GM19324 (cell line): ENCODE measurements at regions not wholly inside any gene's neighbourhood (a gene's known extent, or its start where the extent isn't known, plus 50 kb on each side); places are given as distances from the start of the nearest gene placed in this dataset.

Experiments used
- ATAC-seq: cut with Tn5 transposase; IDR thresholded peaks from one replicate; pipeline ENCODE4 v1.9.1; 2021; ENCODE audit warnings: mild to moderate bottlenecking, moderate library complexity; ENCODE audit not compliant: unreplicated experiment, low FRiP score

DNA sequence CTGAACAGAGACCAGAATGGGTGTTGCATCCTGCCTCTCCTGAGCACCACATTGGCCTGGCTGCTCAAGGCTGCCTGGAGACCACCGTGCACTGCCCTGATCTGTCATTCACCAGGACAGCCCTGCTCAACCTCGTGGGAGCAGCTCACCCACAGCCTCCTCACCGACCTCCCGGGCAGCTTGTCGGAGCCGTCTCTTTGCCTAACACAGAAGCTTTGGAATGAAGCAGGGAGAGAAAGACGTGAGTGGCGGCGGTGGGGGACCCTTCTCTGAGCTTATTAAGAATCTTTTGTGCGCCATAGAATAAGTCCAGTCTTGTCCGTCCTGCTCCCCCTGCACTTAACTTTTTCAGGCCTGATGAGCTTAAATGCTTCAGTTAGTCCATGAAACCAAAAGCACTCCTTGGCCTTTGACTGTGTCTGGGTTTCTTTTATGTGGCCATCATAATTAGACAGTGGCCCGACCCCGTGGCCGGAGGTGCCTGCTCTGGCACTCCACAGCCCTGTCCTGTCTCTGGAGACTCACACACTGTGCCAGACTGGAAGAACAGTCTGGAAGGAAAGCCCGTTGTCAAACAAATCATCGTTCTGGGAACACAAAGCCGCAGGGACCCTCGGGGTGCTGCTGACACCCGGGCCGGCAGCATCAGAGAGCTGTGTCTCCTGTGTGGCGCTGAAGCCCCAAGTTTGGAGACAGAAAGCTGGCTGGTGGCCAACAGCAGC, 192.8 kb downstream of the BCOR start:
- ATAC-seq = no peak

DNA sequence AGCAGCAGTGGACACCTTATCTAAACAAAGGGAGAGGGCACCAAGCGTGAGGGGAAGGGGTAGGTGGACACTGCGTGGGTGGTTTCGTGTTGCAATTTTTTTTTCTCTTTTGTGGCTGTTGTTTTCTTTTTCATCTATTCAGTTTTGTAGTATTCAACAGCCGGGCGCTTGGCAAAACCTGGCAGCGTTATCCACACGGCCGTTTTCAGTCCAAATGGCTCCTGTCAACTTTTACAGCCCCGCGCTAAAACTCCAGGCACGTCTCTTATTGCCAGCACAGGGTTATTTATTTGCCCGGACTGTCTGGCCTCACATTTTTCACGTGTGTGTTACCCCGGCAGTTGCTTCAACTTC, 192.2 kb downstream of the BCOR start:
- no peak for ATAC-seq

DNA sequence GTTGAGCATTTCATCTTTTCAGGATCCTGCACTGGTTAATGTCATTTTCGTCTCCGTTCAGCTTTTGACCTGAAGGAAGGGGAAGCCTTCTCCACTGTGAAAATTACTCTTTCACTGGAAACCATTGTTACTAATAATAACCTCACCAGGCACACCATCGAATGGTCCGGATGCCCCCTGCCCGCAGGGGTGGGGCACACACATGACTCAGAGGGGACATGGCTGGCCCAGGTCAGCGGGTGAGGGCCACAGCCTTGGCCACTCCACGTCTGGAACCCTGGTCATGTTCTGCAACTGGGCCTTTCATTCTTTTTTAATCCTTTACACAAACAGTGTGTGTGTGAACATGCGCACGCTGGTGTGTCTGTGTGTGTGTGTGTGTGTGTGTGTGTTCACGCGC, 191.8 kb downstream of the BCOR start:
- ATAC-seq = no peak

DNA sequence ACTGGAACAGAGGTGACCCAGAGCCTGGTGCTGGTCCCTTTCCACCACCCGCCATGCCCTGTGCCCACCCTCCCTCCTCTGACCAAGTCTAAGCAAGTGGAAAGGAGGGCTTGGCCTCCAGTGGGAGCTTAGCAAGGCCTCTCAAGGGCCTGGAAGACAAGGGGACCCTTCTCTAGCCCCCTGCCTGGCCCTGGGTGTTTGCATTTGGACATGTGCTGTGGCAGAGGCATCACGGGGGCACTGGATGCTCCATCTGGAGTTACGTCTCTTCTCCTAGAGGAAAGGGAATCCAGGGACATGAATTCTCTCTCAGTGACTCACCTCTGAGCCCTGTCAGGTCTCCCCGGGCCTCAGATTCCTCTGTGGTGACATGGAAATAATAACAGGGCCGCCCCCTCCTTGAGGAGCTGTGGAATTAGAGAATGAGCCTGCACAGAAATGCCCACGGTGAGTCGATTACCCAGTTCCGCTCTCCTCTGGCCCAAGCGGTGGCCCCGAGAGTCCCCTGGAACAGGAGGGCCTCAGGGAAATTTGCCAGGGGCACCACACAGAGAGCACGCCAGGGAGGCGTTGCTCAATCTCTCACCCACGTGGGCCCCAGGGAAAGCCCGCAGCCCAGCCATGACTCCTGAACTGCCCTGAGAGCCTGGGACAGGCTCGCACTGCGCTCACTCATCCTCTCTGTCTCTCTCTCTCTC, 189.6 kb downstream of the BCOR start:
- no peak for ATAC-seq

DNA sequence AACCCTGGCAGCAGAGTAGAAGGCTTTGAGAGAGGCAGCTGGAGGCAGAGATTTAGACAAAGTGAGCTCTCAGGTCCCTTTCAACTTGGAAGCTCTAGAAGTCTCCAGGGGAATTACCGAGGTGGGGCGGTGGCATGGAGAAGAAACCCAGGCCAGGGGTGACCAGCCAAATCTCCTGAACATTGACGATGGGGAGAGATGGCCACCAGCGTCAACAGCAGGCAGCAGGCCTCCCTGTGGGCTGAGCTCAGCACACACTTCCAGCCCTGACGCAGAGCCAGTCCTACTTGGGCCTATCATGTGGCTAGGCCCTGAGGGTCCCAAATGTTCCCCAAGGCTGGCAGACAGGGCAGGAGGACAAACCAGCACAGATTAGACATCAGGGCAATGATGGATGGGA, 187.8 kb downstream of the BCOR start:
- ATAC-seq = no peak

DNA sequence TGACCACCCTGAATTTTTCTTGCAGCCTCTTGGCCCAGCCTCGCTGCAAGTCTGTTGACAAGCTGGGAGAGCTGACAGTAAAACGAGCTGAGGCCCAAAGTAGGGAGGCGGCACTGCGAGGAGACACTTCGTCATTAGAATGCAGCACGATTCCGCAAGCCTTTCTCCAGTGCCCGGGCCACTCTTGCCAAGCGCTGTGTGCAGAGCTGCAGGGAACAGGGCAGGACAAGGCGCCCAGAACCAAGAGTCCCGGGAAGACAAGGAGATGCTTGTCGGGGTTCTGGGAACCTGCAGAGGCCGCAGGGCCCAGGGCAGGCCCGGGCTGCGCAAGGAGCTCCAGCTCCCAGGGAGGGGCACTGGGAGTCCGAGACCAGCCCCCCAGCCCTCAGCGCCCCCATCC, 187.1 kb downstream of the BCOR start:
- no peak for ATAC-seq

DNA sequence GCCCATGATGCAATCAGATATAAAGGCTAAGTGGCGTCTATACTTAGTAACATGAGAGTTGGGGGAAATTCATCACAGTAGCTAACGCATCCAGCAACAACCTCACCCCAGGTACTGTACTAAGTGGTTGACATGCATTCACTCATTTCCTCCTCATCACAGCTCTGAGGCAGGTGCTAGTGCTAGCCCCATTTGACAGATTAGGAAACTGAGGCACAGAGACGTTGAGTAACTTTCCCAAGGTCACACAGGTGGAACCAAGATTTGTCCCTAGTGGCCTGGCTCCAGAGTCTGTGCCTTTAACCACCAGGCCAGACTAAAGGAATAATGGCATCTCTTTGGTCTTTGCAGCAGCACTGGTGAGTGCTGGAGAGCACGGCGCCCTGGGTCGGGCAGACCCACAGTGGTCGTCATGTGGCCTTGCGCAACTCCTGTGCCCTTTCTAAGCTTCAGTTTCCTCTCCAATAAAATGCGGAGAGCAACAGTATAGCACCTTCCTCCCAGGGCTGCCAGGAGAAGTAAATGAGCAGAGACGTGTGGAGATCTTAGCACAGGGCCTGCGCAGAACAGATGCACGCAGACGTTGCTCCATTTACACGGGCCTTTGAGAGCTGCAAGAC, 186.4 kb downstream of the BCOR start:
- no peak for ATAC-seq

DNA sequence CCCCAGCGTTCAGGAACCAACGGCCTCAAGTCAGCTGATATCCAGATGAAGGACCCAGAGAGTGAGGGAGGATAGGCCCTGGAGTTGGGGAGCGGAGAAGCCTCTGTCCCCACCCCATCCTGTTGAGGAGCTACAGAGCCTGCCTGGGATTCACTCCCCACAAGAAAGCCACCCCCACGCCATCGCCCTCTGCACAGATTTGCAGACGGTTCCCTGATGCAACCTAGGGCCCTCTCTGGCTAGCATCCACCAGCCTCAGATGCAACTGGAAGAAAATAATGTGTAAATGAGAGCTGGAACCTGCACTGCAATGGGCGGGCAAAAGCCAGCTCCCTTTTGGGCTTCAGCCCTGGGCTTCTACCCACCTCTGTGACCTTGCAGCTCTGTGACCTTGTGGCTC, 185.6 kb downstream of the BCOR start:
- ATAC-seq = no peak

DNA sequence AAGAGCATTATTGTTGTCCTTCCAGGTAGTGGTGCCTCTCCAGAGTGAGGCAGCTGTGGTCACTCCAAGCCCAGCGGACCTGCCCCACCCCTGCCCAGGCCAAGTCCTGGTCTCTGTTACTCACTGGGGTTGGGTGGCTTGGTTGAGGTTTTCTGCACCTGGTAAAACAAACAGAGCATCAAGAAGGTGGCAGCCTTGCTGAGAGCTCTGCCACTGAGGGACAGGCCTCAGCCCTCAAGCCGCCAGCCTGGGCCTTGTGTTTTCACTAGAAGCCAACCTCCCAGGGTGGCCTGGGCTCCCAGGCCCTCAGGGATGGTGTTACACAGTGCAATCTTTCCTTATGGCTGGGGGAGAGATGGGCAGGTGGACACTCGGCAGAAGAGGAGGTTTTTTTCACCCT, 182.7 kb downstream of the BCOR start:
- no peak for ATAC-seq

DNA sequence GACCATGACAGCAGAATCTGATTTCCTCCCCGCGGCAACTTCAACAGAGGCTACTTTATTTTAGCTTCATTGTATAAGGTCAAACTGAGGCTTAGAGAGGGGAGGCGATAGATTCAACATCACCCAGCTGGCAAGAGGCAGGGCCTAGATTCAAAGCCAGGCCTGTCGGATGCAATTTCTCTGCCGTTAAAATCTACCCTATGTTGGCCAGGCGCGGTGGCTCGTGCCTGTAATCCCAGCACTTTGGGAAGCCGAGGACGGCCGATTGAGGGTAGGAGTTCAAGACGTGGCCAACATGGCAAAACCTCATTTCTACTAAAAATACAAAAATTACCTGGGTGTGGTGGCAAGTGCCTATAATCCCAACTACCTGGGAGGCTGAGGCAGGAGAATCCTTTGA, 182.2 kb downstream of the BCOR start:
- no peak for ATAC-seq

DNA sequence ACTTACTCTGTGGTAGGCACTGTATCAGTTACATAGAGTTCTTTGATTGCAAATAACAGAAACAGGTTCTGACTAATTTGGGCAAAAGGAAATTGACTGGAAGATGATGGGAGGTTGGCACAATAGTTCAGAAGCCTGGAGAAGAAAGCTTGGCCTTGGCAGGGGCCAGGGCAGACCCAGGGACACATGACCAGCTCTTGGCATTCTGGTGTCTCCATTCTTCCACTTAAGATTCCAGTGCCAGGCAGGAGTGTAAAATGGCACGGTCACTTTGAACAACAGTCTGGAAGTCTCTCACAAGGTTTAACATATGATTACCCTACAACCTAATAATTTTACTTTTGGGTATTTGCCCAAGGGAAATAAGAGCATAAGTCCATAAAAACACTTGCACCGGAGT, 175.9 kb downstream of the BCOR start:
- ATAC-seq = no peak

DNA sequence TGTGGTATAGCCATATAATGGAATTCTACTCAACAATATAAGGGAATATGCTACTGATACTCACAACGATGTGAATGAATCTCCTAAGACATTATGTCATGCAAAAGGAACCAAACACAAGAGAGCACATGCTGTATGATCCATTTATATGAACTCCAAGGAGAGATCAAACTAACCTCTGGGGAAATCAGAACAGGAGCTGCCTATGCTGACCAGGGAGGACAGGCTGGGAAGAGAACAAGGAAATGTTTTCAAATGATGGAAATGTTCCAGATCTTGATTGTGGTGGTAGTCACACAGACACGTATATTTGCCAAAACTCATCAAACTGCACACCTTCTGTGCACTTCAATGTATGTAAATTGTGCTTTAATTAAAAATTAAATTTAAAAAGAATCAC, 175.3 kb downstream of the BCOR start:
- no peak for ATAC-seq

DNA sequence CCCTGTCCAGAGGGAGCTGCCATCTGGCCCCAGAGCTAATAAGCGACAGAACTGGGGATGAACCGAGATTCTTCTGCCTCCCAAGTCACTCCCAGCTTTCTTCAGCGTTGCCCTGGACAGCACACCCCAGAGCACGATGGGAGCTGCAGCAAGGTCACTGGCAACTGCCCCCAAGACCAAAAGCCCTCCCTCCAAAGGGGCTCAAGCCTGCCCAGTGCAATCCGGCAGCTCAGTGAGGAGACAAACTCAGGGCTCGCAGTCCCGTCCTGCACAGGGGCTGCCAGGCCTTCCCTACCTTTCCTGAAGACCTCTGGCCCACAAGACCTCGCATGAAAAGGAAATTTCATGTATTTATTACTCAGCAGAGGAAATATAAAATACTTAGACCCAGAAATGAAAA, 174.8 kb downstream of the BCOR start:
- ATAC-seq = no peak

DNA sequence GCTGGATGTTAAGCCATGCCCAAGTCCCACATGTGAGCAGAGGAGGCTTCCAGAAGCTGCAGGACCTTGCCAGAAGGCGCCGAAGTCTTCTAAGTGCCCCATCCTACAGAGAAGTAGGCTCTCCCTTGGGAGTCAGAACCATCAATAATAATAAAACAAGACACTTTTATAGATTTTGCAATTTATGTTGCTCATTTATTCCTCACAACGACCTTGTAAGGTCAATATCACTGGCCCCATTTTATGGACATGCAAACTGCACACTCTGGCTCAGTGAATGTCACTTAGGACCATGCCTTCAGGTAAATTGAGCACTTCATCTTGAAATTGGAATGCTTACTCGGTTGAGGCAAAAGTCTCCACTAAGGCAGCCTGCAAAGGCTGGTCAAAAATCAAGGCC, 170.4 kb downstream of the BCOR start:
- ATAC-seq = no peak

DNA sequence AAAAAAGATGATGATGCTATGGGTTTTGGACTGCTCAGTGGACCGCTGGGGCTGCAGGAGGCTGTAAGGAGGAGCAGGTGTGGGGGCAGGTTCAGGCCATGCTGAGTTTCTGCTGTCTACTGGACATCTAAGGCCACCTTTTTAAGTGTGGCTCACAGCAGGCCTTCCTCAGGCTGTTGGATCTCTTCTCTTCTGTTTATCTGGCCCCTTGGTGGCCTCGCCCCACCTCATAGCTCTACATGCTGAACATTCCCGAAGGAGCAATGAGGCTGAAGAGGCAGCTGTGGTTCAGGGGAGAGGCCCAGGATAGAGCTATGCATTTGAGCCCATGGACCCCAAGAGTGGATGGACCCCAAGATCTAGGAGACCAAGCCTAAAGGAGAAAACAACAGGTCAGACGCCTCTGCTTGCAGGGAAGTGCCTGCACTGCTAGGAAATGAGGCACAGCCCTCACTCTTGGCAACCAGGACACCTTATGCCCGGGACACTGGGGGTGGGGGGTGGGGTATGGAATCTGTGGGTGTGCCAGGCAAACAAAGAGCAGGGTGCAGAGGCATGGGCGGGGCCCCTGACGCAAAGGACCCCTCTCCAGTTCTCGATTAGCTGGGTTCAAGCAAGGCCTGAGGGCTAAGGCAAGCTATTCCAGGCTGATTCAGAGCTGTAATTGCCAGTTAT, 168.9 kb downstream of the BCOR start:
- no peak for ATAC-seq

DNA sequence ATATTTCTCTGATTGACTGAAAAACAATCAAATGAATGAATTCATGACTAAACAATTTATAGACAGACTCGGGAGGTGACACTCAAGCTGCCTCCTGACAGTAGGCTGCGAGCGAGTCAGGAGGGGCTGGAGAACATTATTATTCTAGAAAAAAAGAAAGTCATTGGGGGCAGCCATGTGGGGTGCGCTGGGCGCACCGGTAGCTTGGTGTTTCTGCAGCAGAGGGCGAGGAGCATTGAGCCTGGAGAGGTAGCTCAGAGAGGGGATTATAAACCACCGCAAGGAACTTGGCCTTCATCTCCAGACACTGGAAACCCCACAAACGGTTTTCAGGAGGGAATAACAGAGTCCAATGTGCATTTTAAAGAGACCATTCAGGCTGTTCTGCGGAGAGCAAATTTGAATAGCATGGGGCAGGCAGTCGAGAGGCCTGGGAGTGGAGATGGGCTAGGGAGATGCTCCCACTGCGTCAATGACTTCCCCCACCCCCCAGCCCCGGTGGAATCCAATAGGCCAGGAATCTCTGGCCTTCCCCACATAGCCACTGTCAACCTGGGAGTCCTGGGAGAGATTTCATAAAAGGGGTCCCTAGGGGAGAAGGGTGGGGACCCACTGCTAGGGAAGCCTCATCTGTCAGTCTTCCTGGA, 168.3 kb downstream of the BCOR start:
- ATAC-seq = no peak

DNA sequence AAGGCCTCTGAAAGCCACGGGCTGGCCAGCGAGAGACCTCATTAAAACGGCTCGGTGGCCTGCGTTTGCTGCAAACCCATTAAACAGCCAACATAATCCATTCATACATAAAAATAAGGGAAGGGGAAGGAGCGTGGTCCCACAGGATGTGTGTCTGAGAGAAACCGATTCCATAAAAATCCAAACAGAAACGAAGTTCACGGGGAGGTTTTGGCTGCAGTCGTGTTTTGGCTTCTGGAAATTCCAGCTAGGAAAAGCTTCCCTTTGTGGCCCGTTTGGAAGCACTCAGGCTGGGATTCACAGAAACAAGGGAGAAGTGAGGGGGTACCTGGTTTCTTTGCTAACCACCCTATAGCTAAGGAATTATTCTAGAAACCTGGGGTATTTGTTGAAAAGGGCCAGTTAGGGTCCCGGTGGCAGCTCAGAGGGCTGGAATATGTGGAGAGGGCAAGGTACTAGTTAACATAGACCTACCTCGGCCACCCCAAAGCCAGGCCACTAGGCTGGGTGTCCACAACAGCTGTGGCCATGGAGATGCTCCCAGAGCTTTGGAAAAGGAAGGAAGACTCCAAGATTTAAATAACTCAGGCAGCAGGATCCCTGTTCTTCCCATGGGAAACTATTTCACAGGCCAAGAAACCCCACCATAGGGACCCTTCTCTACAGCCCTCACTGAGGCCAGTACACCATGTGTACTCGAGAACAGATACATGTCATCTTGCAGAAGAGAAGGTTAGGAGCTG, 166.8 kb downstream of the BCOR start:
- ATAC-seq = no peak

DNA sequence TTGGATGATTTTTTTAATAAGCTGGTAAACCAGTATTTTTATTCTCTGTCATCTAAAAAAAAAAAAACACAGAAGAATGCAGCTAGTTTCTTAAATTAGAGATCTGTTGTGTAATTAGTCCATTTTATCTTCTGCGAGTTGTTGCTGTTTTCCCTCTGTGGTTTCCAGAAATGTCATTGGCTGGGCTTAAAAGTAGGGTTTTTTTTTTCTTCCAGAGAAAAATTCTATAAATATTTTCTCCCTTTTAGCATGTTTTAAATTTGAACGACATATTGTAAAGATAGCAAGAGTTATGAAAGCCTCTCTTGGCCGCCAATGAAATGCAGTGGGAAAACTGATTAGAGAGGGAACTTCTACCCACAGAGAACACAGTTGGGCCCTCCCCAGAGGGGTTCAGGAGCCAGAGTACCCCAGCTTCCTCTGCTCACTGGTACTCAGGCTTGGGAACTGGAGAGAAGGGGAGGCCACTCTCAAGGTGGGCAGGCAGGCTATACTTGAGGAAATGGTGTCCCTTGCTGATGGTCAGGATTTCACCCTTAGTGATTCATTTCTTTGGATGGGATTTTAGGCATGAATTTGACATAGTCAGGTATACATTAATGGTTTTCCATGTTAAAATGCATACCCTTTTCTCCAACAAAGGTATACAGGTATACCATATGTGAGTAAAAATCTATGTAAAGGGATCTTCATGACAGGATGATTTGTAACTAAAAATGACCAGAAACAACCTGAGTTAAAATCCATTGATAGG, 166.1 kb downstream of the BCOR start:
- ATAC-seq = no peak

DNA sequence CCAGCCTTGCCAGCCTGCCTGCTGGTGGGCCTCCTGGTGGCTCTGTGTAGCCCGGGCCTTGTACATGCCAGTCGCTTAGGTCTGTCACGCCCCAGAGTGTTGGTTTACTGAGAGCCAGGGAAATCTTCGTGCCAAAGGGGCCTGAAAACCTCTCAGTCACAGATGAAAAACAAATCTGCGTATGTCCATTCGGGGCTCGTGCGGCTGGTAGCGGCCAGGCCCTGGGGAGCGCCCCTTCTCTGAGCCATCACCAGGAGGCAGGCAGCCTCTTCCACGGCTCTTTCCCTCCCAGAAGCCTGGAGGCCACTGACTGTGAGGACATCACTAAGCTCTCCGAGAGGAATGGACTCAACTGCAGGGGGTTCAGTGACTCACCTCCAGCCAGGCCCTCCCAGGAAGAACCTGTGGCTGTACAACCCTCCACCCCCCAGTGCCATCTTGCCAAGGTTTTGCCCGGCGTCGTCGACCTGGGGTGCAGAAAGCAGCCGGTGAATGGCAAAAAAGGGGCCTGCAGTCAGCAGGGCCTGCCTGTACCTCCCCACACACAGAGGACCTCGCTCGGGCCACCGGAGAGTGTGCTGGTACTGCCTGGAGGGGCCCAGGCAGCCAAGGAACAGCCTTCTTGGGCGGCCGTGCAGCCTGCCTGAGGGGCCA, 162.2 kb downstream of the BCOR start:
- no peak for ATAC-seq
